LNCaP clone FGC (cell line): ENCODE measurements at regions not wholly inside any gene's neighbourhood (a gene's known extent, or its start where the extent isn't known, plus 50 kb on each side); places are given as distances from the start of the nearest gene placed in this dataset.
"Not testable (repeated sequence)": the region's sequence is repeated elsewhere in the genome, so short reads cannot be mapped to it uniquely, and the experiment has no call there.

Source experiments
- DNase-seq: peaks from one replicate; pipeline ENCODE4 v3.0.0-alpha.2; 2011; ENCODE audit warnings: low read depth
- H3K4me3 ChIP-seq: 2 replicates; pipeline ENCODE4 v1.5.1; 2011; ENCODE audit warnings: mild to moderate bottlenecking, low read depth, low read length, control low read depth
- CTCF ChIP-seq: IDR thresholded peaks from 2 replicates; pipeline ENCODE4 v1.5.1; 2012; ENCODE audit warnings: mild to moderate bottlenecking; ENCODE audit not compliant: control insufficient read depth, insufficient read depth; ENCODE audit errors: extremely low read depth

GRCh38 chr19:27419217-27419616 is 1793.7 kb downstream of the UQCRFS1 start:
- DNase-seq, H3K4me3 ChIP-seq: not testable (repeated sequence)

- H3K4me3 ChIP-seq = no peak overlapping the region
- TF ChIP-seq CTCF = no peak
- DNase-seq = no peak
Observed at GRCh38 chr19:27393591-27393990, 1819.4 kb downstream of the UQCRFS1 start.

DNA sequence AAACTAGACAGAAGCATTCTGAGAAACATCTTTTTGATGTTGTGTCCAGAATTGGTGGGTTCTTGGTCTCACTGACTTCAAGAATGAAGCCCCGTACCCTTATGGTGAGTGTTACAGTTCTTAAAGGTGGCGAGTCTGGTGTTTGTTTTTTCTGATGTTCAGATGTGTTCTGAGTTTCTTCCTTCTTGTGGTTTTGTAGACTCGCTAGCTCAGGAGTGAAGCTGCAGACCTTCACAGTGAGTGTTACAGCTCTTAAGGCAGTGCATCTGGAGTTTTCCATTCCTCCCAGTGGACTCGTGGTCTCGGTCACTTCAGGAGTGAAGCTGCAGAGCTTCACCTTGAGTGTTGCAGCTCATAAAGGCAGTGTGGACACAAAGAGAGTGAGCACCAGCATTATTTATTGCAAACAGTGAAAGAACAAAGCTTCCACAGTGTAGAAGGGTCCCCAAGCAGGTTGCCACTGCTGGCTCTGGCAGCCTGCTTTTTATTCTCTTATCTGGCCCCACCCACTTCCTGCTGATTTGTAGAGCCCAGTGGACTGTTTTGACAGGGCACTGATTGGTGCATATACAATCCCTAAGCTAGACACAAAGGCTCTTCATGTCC is 1820.8 kb downstream of the UQCRFS1 start:
- no peak overlapping the region for H3K4me3 ChIP-seq
- TF ChIP-seq CTCF = no peak

DNA sequence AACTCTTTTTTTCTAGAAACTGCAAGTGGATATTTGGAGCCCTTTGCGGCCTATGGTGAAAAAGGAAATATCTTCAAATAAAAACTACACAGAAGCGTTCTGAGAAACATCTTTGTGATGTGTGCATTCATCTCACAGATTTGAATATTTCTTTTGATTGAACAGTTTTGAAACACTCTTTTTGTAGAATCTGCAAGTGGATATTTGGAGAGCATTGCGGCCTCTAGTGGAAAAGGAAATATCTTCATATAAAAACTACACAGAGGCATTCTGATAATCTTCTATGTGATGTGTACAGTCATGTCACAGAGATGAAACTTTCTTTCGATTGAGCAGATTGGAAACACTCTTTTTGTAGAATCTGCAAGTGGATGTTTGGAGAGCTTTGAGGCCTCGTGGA is 1833.6 kb downstream of the UQCRFS1 start:
- not testable (repeated sequence) for DNase-seq, H3K4me3 ChIP-seq
- TF ChIP-seq CTCF = peak; percentile 32

More for the DNA sequence above, 1820.8 kb downstream of the UQCRFS1 start:
- DNase-seq = no peak

GRCh38 chr19:27369603-27370002 is 1843.3 kb downstream of the UQCRFS1 start:
- DNase-seq, H3K4me3 ChIP-seq: not testable (repeated sequence)

DNA sequence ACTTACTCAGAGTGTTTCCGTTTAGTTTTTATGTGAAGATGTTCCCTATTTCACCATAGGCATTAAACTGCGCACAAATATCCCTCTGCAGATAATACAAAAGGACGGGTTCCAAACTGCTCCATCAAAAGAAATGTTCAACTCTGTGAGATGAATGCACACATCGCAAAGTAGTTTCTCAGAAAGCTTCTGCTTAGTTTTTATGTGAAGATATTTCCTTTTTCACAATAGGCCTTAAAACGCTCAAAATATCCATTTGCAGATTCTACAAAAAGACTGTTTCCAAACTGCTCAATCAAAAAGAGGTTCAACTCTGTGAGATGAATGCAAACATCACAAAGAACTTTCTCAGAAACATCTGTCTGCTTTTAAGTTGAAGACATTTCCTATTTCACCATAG is 1850.5 kb downstream of the UQCRFS1 start:
- H3K4me3 ChIP-seq = not testable (repeated sequence)

DNA sequence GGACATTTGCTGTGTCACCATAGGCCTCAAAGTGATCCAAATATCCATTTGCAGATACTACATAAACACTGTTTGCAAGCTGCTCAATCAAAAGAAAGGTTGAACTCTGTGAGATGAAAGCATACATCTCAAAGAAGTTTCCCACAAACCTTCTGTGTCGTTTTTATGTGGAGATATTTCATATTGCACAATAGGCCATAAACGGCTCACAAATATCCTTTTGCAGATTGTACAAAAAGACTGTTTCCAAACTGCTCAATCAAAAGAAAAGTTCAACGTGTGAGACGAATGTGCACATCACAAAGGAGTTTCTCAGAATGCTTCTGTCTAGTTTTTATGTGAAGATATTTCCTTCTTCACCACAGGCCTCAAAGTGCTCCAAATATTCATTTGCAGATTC is 1857.4 kb downstream of the UQCRFS1 start:
- DNase-seq = not testable (repeated sequence)

More for the DNA sequence above, 1850.5 kb downstream of the UQCRFS1 start:
- not testable (repeated sequence) for DNase-seq

More for the DNA sequence above, 1857.4 kb downstream of the UQCRFS1 start:
- not testable (repeated sequence) for H3K4me3 ChIP-seq
